HepG2 (cell line): ENCODE measurements at regions not wholly inside any gene's neighbourhood (a gene's known extent, or its start where the extent isn't known, plus 50 kb on each side); places are given as distances from the start of the nearest gene placed in this dataset.

ENCODE experiments used
- CAMTA2 ChIP-seq: sonication (generic); formaldehyde crosslinking; IDR thresholded peaks from 2 replicates; pipeline ENCODE4 v1.4.0; 2020; ENCODE audit warnings: mild to moderate bottlenecking, missing genetic modification reagents, borderline replicate concordance
- KLF12 ChIP-seq: sonication (generic); formaldehyde crosslinking; IDR thresholded peaks from 2 replicates; pipeline ENCODE4 v1.4.0; 2020; ENCODE audit warnings: missing genetic modification reagents, borderline replicate concordance
- MAFK ChIP-seq, 2 experiments: IDR thresholded peaks in 1 of 2; conservative IDR thresholded peaks in 1 of 2; 2 replicates each; pipeline ENCODE4 v1.6.1; 2011; ENCODE audit warnings: improper control_type of control experiment in 2 of 2, low read length in 2 of 2
- MYC ChIP-seq: sonication (generic); formaldehyde crosslinking; IDR thresholded peaks from 2 replicates; pipeline ENCODE4 v1.9.0; 2021; ENCODE audit warnings: missing genetic modification reagents, borderline replicate concordance
- NRL ChIP-seq: sonication (generic); formaldehyde crosslinking; IDR thresholded peaks from 2 replicates; pipeline ENCODE4 v1.5.0; 2020; ENCODE audit warnings: missing genetic modification reagents, mild to moderate bottlenecking, moderate library complexity, borderline replicate concordance
- PAXIP1 ChIP-seq: sonication (generic); formaldehyde crosslinking; conservative IDR thresholded peaks from 2 replicates; pipeline ENCODE4 v1.4.0; 2020; ENCODE audit warnings: mild to moderate bottlenecking, missing genetic modification reagents, moderate library complexity
- PPARG ChIP-seq: conservative IDR thresholded peaks from 2 replicates; pipeline ENCODE4 v1.6.1; 2016; ENCODE audit warnings: missing biosample characterization, missing genetic modification reagents
- REPIN1 ChIP-seq: sonication (generic); formaldehyde crosslinking; IDR thresholded peaks from 2 replicates; pipeline ENCODE4 v1.8.0; 2022; ENCODE audit warnings: missing genetic modification reagents, low read depth, mild to moderate bottlenecking, borderline replicate concordance
- SAP130 ChIP-seq: IDR thresholded peaks from 2 replicates; pipeline ENCODE4 v1.6.1; 2016; ENCODE audit warnings: low read depth
- SRY ChIP-seq: sonication (generic); formaldehyde crosslinking; IDR thresholded peaks from 2 replicates; pipeline ENCODE4 v1.8.0; 2022; ENCODE audit warnings: mild to moderate bottlenecking, missing genetic modification reagents
- U2AF1 ChIP-seq: fragments of 200-400 bp; formaldehyde crosslinking; optimal IDR thresholded peaks from 2 replicates; pipeline ENCODE3; 2017; ENCODE audit warnings: mild to moderate bottlenecking, low read depth, low read length
- ZFP1 ChIP-seq: IDR thresholded peaks from 2 replicates; pipeline ENCODE4 v1.6.1; 2016
- ZFX ChIP-seq: sonication (generic); formaldehyde crosslinking; IDR thresholded peaks from 2 replicates; pipeline ENCODE4 v1.4.0; 2020; ENCODE audit warnings: mild to moderate bottlenecking, low read depth, missing genetic modification reagents, moderate library complexity
- ZNF484 ChIP-seq: sonication (generic); formaldehyde crosslinking; IDR thresholded peaks from 2 replicates; pipeline ENCODE4 v1.5.1; 2020; ENCODE audit warnings: mild to moderate bottlenecking, low read depth, missing genetic modification reagents, borderline replicate concordance
- ZNF512B ChIP-seq: sonication (generic); formaldehyde crosslinking; IDR thresholded peaks from 2 replicates; pipeline ENCODE4 v1.5.1; 2020; ENCODE audit warnings: missing genetic modification reagents, mild to moderate bottlenecking, borderline replicate concordance
- ZNF678 ChIP-seq: sonication (generic); formaldehyde crosslinking; IDR thresholded peaks from 2 replicates; pipeline ENCODE4 v1.4.0; 2020; ENCODE audit warnings: mild to moderate bottlenecking, missing genetic modification reagents
- ZNF709 ChIP-seq: sonication (generic); formaldehyde crosslinking; IDR thresholded peaks from 2 replicates; pipeline ENCODE4 v1.5.0; 2020; ENCODE audit warnings: mild to moderate bottlenecking, missing genetic modification reagents
- ZNF737 ChIP-seq: sonication (generic); formaldehyde crosslinking; IDR thresholded peaks from 2 replicates; pipeline ENCODE4 v1.5.0; 2020; ENCODE audit warnings: missing genetic modification reagents, mild to moderate bottlenecking, borderline replicate concordance
- ZSCAN30 ChIP-seq: sonication (generic); formaldehyde crosslinking; IDR thresholded peaks from 2 replicates; pipeline ENCODE4 v1.5.0; 2020; ENCODE audit warnings: mild to moderate bottlenecking, missing genetic modification reagents
- TF ChIP-seq, protein P1 (sequence below): sonication (generic); formaldehyde crosslinking; IDR thresholded peaks from 2 replicates; pipeline ENCODE4 v1.5.1; 2020; ENCODE audit warnings: missing genetic modification reagents, mild to moderate bottlenecking, borderline replicate concordance

GRCh38 chr7:130904031-130904757 is 170.2 kb upstream of the KLF14 start (continued):
- TF ChIP-seq PAXIP1 (peak; percentile 79), ZNF678 (CRISPR knock-in tag) (no peak), PPARG (peak; percentile 70; the same call in 1 of the 2 replicates), U2AF1 (no peak), CAMTA2 (CRISPR knock-in tag) (no peak), ZFP1 (CRISPR knock-in tag) (no peak), ZNF512B (no peak), NRL (CRISPR knock-in tag) (no peak), ZNF484 (CRISPR knock-in tag) (no peak), ZFX (CRISPR knock-in tag) (no peak), KLF12 (CRISPR knock-in tag) (no peak), MYC (CRISPR knock-in tag) (peak; percentile 56; the same call in 1 of the 2 replicates), MAFK (conservative IDR thresholded peaks at IDR 0.05 in 1 of 2, IDR thresholded peaks at IDR 0.05 in 1 of 2; ENCODE audit: low read length in 2 of 2) (no peak), ZSCAN30 (no peak), REPIN1 (CRISPR knock-in tag) (no peak), SAP130 (CRISPR knock-in tag) (peak; percentile 78), ZNF709 (CRISPR knock-in tag) (no peak), ZNF737 (CRISPR knock-in tag) (no peak), SRY (CRISPR knock-in tag) (peak; percentile 59; the same call in 1 of the 2 replicates)
- TF ChIP-seq, protein P1, sequence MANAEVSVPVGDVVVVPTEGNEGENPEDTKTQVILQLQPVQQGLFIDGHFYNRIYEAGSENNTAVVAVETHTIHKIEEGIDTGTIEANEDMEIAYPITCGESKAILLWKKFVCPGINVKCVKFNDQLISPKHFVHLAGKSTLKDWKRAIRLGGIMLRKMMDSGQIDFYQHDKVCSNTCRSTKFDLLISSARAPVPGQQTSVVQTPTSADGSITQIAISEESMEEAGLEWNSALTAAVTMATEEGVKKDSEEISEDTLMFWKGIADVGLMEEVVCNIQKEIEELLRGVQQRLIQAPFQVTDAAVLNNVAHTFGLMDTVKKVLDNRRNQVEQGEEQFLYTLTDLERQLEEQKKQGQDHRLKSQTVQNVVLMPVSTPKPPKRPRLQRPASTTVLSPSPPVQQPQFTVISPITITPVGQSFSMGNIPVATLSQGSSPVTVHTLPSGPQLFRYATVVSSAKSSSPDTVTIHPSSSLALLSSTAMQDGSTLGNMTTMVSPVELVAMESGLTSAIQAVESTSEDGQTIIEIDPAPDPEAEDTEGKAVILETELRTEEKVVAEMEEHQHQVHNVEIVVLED (CRISPR knock-in tag): no peak
